K562 (cell line): ENCODE measurements at regions not wholly inside any gene's neighbourhood (a gene's known extent, or its start where the extent isn't known, plus 50 kb on each side); places are given as distances from the start of the nearest gene placed in this dataset.

Experiments used
- ATAC-seq: fragments of 200-7000 bp; cut with Tn5 transposase; 3 replicates; pipeline ENCODE4 v1.9.1; 2020; ENCODE audit warnings: moderate library complexity
- BruUV-seq: library from RNA; stranded (reverse); fragments of 400-500 nt; replicated peaks from 2 replicates; lab custom pipeline; 2021; lab: Mats Ljungman, UMichigan
- CTCF ChIA-PET: fragments of 300-600 bp; formaldehyde crosslinking; extraction: SDS; loops from one replicate; lab custom pipeline; 2021; ENCODE audit warnings: low intra/inter-chr PET ratio; lab: Yijun Ruan, JAX
- POLR2A ChIA-PET: fragments of 300-600, 350-650 bp; sonication (Branson Sonifier 250); formaldehyde crosslinking; extraction: SDS; loops from one replicate; lab custom pipeline; 2021; ENCODE audit warnings: antibody characterized with exemption, inconsistent platforms; lab: Yijun Ruan, JAX
- DNase-seq, 4 experiments: peaks; one replicate each; pipeline versions ENCODE4 v3.0.0 to v3.0.0-alpha.2; 2011 to 2018; ENCODE audit warnings: low spot score in 3 of 4, mixed read lengths in 3 of 4; ENCODE audit errors: extremely low read depth in 1 of 4
- FAIRE-seq: peaks from 2 replicates; lab custom pipeline; 2011; peaks lifted over from hg19 to GRCh38; lab: Jason Lieb, UNC
- H2AFZ ChIP-seq: 2 replicates; pipeline ENCODE4 v1.6.0; 2011; ENCODE audit warnings: low read depth, low read length, control low read depth, inconsistent platforms
- H3K27ac ChIP-seq: fragments of 200-600 bp; 3 replicates; pipeline ENCODE4 v1.8.0; 2011; ENCODE audit warnings: low read depth, mild to moderate bottlenecking, control low read depth, inconsistent platforms, low read length, moderate library complexity, mixed read lengths; ENCODE audit errors: extremely low read depth
- H3K27me3 ChIP-seq, 2 experiments: fragments of 300-600 bp in 1 of 2; 2 replicates in 1 of 2; 3 replicates in 1 of 2; pipeline versions ENCODE4 v1.6.0 to v1.8.0; 2011; ENCODE audit warnings: inconsistent platforms in 2 of 2, low read length in 2 of 2, mild to moderate bottlenecking in 1 of 2, mixed read lengths in 1 of 2, moderate library complexity in 1 of 2; ENCODE audit not compliant: control insufficient read depth in 2 of 2, insufficient read depth in 2 of 2
- H3K36me3 ChIP-seq: fragments of 300-600 bp; 3 replicates; pipeline ENCODE4 v1.8.0; 2011; ENCODE audit warnings: mild to moderate bottlenecking, low read length, inconsistent platforms; ENCODE audit not compliant: control insufficient read depth, insufficient read depth
- H3K4me1 ChIP-seq, 2 experiments: fragments of 200-600 bp in 1 of 2; replicated peaks in 1 of 2; 2 replicates in 1 of 2; 3 replicates in 1 of 2; pipeline versions ENCODE4 v1.5.1 to v1.8.0; 2011; ENCODE audit warnings: inconsistent platforms in 2 of 2, low read length in 2 of 2, mild to moderate bottlenecking in 1 of 2, mixed read lengths in 1 of 2, moderate library complexity in 1 of 2; ENCODE audit not compliant: control insufficient read depth in 2 of 2, insufficient read depth in 2 of 2
- H3K4me2 ChIP-seq: 2 replicates; pipeline ENCODE4 v1.6.1; 2011; ENCODE audit warnings: low read length, control low read depth, inconsistent platforms, mixed read lengths; ENCODE audit not compliant: insufficient read depth
- H3K4me3 ChIP-seq: fragments of 200-600 bp; sonication (generic), shearing (Covaris generic); 2 replicates; pipeline ENCODE4 v1.5.1; 2016; ENCODE audit warnings: control low read depth, inconsistent platforms
- H3K79me2 ChIP-seq: fragments of 200-600 bp; 3 replicates; pipeline ENCODE4 v1.8.0; 2011; ENCODE audit warnings: low read length, inconsistent platforms; ENCODE audit not compliant: control insufficient read depth, insufficient read depth
- H3K9ac ChIP-seq, 2 experiments: 2 replicates each; pipeline versions ENCODE4 v1.6.0 to v1.6.1; 2011; ENCODE audit warnings: low read depth in 2 of 2, low read length in 2 of 2, control low read depth in 1 of 2, inconsistent platforms in 1 of 2, mild to moderate bottlenecking in 1 of 2, mixed read lengths in 1 of 2; ENCODE audit not compliant: insufficient read depth in 1 of 2
- H3K9me1 ChIP-seq: one replicate; pipeline ENCODE4 v1.6.0; 2011; ENCODE audit warnings: inconsistent platforms, mild to moderate bottlenecking, low read length, moderate library complexity; ENCODE audit not compliant: control insufficient read depth, insufficient read depth
- H3K9me3 ChIP-seq: replicated peaks from 2 replicates; pipeline ENCODE4 v1.5.1; 2011; ENCODE audit warnings: low read depth, low read length, inconsistent platforms; ENCODE audit not compliant: control insufficient read depth, insufficient read depth
- H4K20me1 ChIP-seq: replicated peaks from 2 replicates; pipeline ENCODE4 v1.6.1; 2011; ENCODE audit warnings: low read length, inconsistent platforms, mixed read lengths; ENCODE audit not compliant: control insufficient read depth, insufficient read depth
- CBX3 ChIP-seq, 2 experiments: IDR thresholded peaks; 1 replicate in 1 of 2; 2 replicates in 1 of 2; pipeline ENCODE4 v1.6.1; 2012; ENCODE audit warnings: inconsistent platforms in 2 of 2, low read length in 2 of 2, borderline replicate concordance in 1 of 2, control low read depth in 1 of 2
- GMEB1 ChIP-seq: fragments of 250-450 bp; sonication (Bioruptor Pico); IDR thresholded peaks from 2 replicates; pipeline ENCODE4 v1.4.0; 2020; ENCODE audit warnings: mild to moderate bottlenecking
- HDAC1 ChIP-seq, 2 experiments: fragments of 450-650 bp; IDR thresholded peaks; 2 replicates each; pipeline ENCODE4 v1.6.1; 2016 to 2017; ENCODE audit warnings: inconsistent platforms in 1 of 2, mild to moderate bottlenecking in 1 of 2, moderate library complexity in 1 of 2
- HDGF ChIP-seq: fragments of 450-650 bp; IDR thresholded peaks from 2 replicates; pipeline ENCODE4 v1.6.1; 2016
- HEY1 ChIP-seq: fragments of 250-450 bp; sonication (Bioruptor Pico); IDR thresholded peaks from 2 replicates; pipeline ENCODE4 v1.5.0; 2020; ENCODE audit warnings: mild to moderate bottlenecking, moderate library complexity, borderline replicate concordance
- HLTF ChIP-seq: fragments of 450-650 bp; IDR thresholded peaks from 2 replicates; pipeline ENCODE4 v1.6.1; 2016
- KLF1 ChIP-seq: fragments of 450-650 bp; IDR thresholded peaks from 2 replicates; pipeline ENCODE4 v1.6.1; 2016; ENCODE audit warnings: missing genetic modification characterization, missing compliant biosample characterization
- LCOR ChIP-seq: sonication (generic); formaldehyde crosslinking; IDR thresholded peaks from 2 replicates; pipeline ENCODE4 v1.8.0; 2022; ENCODE audit warnings: mild to moderate bottlenecking, missing genetic modification reagents
- NCOA2 ChIP-seq, 2 experiments: fragments of 450-650 bp; IDR thresholded peaks; 2 replicates each; pipeline ENCODE4 v1.6.1; 2018; ENCODE audit warnings: mild to moderate bottlenecking in 2 of 2, moderate library complexity in 1 of 2; ENCODE audit not compliant: partially characterized antibody in 2 of 2
- NFIX ChIP-seq: fragments of 250-450 bp; sonication (Bioruptor Pico); IDR thresholded peaks from 2 replicates; pipeline ENCODE4 v1.4.0; 2020; ENCODE audit warnings: low read depth, mild to moderate bottlenecking, moderate library complexity
- POLR2AphosphoS2 ChIP-seq: IDR thresholded peaks from 2 replicates; pipeline ENCODE4 v1.6.1; 2012; ENCODE audit warnings: low read length, improper control_type of control experiment
- RBM22 ChIP-seq: fragments of 200-400 bp; formaldehyde crosslinking; IDR thresholded peaks from 2 replicates; pipeline ENCODE4 v1.6.1; 2018; ENCODE audit warnings: low read length, low read depth; ENCODE audit not compliant: poor library complexity, severe bottlenecking
- SFPQ ChIP-seq: fragments of 200-400 bp; formaldehyde crosslinking; IDR thresholded peaks from 2 replicates; pipeline ENCODE4 v1.6.1; 2017; ENCODE audit warnings: mild to moderate bottlenecking, low read depth, low read length, moderate library complexity
- SMARCB1 ChIP-seq: IDR thresholded peaks from 2 replicates; pipeline ENCODE4 v1.6.1; 2011; ENCODE audit warnings: improper control_type of control experiment, low read depth; ENCODE audit not compliant: insufficient read length
- TAF1 ChIP-seq: IDR thresholded peaks from 2 replicates; pipeline ENCODE4 v1.6.1; 2011; ENCODE audit warnings: mild to moderate bottlenecking, low read length, moderate library complexity; ENCODE audit not compliant: insufficient read depth, control insufficient read depth, severe bottlenecking; ENCODE audit errors: extremely low read depth
- TCF15 ChIP-seq: fragments of 250-450 bp; sonication (Bioruptor Pico); IDR thresholded peaks from 2 replicates; pipeline ENCODE4 v1.8.0; 2022; ENCODE audit warnings: moderate library complexity, mild to moderate bottlenecking, inconsistent platforms
- ZBTB2 ChIP-seq: fragments of 450-650 bp; IDR thresholded peaks from 2 replicates; pipeline ENCODE4 v1.6.1; 2016; ENCODE audit warnings: antibody characterized with exemption
- ZFPM2 ChIP-seq: fragments of 250-450 bp; sonication (Bioruptor Pico); IDR thresholded peaks from 2 replicates; pipeline ENCODE4 v1.5.1; 2022; ENCODE audit warnings: mild to moderate bottlenecking
- ZFX ChIP-seq: sonication (generic); formaldehyde crosslinking; IDR thresholded peaks from 2 replicates; pipeline ENCODE4 v1.8.0; 2022; ENCODE audit warnings: mild to moderate bottlenecking, missing genetic modification reagents, moderate library complexity
- ZNF143 ChIP-seq: sonication (generic); formaldehyde crosslinking; IDR thresholded peaks from 2 replicates; pipeline ENCODE4 v1.9.0; 2022; ENCODE audit warnings: mild to moderate bottlenecking, missing genetic modification reagents
- WGBS: fragments of 100-300 bp; shearing (Covaris generic); methylation state at CpG from one replicate; pipeline ENCODE4 v1.1.6; 2016; ENCODE audit warnings: low coverage, mixed read lengths; ENCODE audit not compliant: insufficient coverage; ENCODE audit errors: missing lambda C conversion rate; 5-methylcytosine and 5-hydroxymethylcytosine counted together
- in situ Hi-C: fragments of 300-500 bp; cut with MboI; formaldehyde crosslinking; loops from 4 replicates; pipeline ENCODE4 v1.15.0; 2018; ENCODE audit warnings: inconsistent platforms, mixed read lengths
- intact Hi-C: fragments of 100-400 bp; cut with micrococcal nuclease; formaldehyde crosslinking; loops from 2 replicates; pipeline ENCODE4 v1.14.2; 2022

- H4K20me1 ChIP-seq, result no peaks in the 10 kb centered on the region
- no peak for FAIRE-seq
- ChIA-PET CTCF (no interaction called here), POLR2A (no interaction called here)
- no TSS peak for BruUV-seq
- in situ Hi-C loops, result no loop called here
- H3K36me3 ChIP-seq, result no peaks in the 10 kb centered on the region
- no peak overlapping the region for H3K9ac ChIP-seq
- H3K4me3 ChIP-seq, result no peak overlapping the region
- intact Hi-C loops, result no loop called here
- no peaks in the 10 kb centered on the region; a peak in 1 of 5 replicates for H3K27me3 ChIP-seq
- no peak overlapping the region for H2AFZ ChIP-seq
- no peak for DNase-seq
- no peak overlapping the region for H3K4me2 ChIP-seq
- H3K79me2 ChIP-seq, result no peaks in the 10 kb centered on the region
- ATAC-seq, result no peak
- H3K9me1 ChIP-seq, result no peaks in the 10 kb centered on the region
- H3K4me1 ChIP-seq, result no peaks in the 10 kb centered on the region
- TF ChIP-seq HDGF (no peak), POLR2AphosphoS2 (no peak), HLTF (no peak), CBX3 (IDR thresholded peaks at IDR 0.05; ENCODE audit: borderline replicate concordance in 1 of 2, low read length in 2 of 2) (no peak), TAF1 (no peak), HEY1 (no peak), ZFX (no peak), KLF1 (tag) (no peak), SFPQ (no peak), ZFPM2 (CRISPR knock-in tag) (no peak), ZNF143 (CRISPR knock-in tag) (no peak), NFIX (CRISPR knock-in tag) (no peak), SMARCB1 (no peak), GMEB1 (no peak), RBM22 (no peak), TCF15 (CRISPR knock-in tag) (no peak), NCOA2 (IDR thresholded peaks at IDR 0.05; ENCODE audit: partially characterized antibody in 2 of 2) (no peak), HDAC1 (IDR thresholded peaks at IDR 0.05) (no peak), LCOR (CRISPR knock-in tag) (no peak), ZBTB2 (no peak)
- WGBS, result 0% methylated on average over 5 of the region's 5 CpGs
- no peak overlapping the region for H3K27ac ChIP-seq
- no peaks in the 10 kb centered on the region for H3K9me3 ChIP-seq
These were observed 135.3 kb downstream of the DRD1 start for GRCh38 chr5:175308701-175309100.
